ENCODE measurements at regions not wholly inside any gene's neighbourhood (a gene's known extent, or its start where the extent isn't known, plus 50 kb on each side); places are given as distances from the start of the nearest gene placed in this dataset.
"Not testable (repeated sequence)": the region's sequence is repeated elsewhere in the genome, so short reads cannot be mapped to it uniquely, and the experiment has no call there.

- TF ChIP-seq POLR2A, CTCF (IDR thresholded peaks at IDR 0.05): not testable (repeated sequence)
Observed at GRCh38 chr9:62896692-62897091, 1706.9 kb downstream of the SPATA31A7 start.
